ENCODE measurements at regions not wholly inside any gene's neighbourhood (a gene's known extent, or its start where the extent isn't known, plus 50 kb on each side); places are given as distances from the start of the nearest gene placed in this dataset.
"Not testable (repeated sequence)": the region's sequence is repeated elsewhere in the genome, so short reads cannot be mapped to it uniquely, and the experiment has no call there.

DNA sequence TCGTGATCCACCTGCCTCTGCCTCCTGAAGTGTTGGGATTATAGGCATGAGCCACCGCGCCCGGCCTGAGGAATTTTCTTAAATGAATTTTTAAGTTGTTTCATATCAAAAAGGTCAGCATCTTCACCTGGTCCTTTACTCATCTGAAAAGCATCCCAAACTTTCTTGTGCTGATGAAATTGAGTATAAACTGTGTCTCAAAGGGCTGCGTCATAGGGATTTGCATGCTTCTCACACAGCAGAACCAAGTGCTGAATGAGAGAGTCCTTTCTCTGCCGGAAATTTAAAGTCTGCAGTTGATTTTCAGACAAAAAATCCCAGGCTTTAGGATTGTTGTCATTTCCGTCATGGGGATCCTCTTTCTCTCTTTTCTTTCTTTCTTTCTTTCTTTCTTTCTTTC, 200.5 kb upstream of the PLGLB1 start:
- POLR2A ChIA-PET; H3K27ac ChIP-seq (ENCODE audit: extremely low read depth, low read depth, low read length); H3K4me1 ChIP-seq (ENCODE audit: control insufficient read depth, insufficient read depth, low read length); CTCF ChIA-PET; H3K4me3 ChIP-seq (ENCODE audit: low read depth, low read length); H3K9me3 ChIP-seq (ENCODE audit: control insufficient read depth, insufficient read depth, low read depth, low read length); H3K36me3 ChIP-seq (ENCODE audit: control insufficient read depth in 2 of 2, insufficient read depth in 1 of 2, low read length in 2 of 2): not testable (repeated sequence)

GRCh38 chr2:87223873-87224272, 202.2 kb upstream of the PLGLB1 start:
- H3K27ac ChIP-seq (ENCODE audit: extremely low read depth, low read depth, low read length); CTCF ChIA-PET; H3K9me3 ChIP-seq (ENCODE audit: control insufficient read depth, insufficient read depth, low read depth, low read length); H3K4me1 ChIP-seq (ENCODE audit: control insufficient read depth, insufficient read depth, low read length); H3K36me3 ChIP-seq (ENCODE audit: control insufficient read depth in 2 of 2, insufficient read depth in 1 of 2, low read length in 2 of 2); H3K4me3 ChIP-seq (ENCODE audit: low read depth, low read length); POLR2A ChIA-PET: not testable (repeated sequence)

- H3K4me3 ChIP-seq (ENCODE audit: low read depth, low read length); H3K27ac ChIP-seq (ENCODE audit: extremely low read depth, low read depth, low read length); POLR2A ChIA-PET; CTCF ChIA-PET; H3K36me3 ChIP-seq (ENCODE audit: control insufficient read depth in 2 of 2, insufficient read depth in 1 of 2, low read length in 2 of 2); H3K4me1 ChIP-seq (ENCODE audit: control insufficient read depth, insufficient read depth, low read length); H3K9me3 ChIP-seq (ENCODE audit: control insufficient read depth, insufficient read depth, low read depth, low read length): not testable (repeated sequence)
Measured at GRCh38 chr2:87229091-87229689, 207.5 kb upstream of the PLGLB1 start.

DNA sequence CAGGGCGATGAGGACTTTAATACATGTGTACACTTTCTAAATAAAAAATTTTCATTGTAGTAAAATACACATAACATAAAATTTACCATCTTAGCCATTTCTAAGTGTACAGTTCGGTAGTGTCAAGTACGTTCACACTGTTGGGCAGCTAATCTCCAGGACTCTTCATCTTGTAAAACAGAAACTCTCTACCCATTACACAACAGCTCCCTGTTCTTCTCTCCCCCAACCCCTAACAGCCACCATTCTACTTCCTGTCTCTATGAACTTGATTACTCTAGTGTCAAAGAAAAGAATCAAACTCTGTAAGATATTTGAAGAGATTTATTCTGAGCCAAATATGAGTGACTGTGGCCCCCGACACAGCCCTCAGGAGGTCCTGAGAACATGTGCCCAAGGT, 208.3 kb upstream of the PLGLB1 start:
- POLR2A ChIA-PET, CTCF ChIA-PET: not testable (repeated sequence)

GRCh38 chr2:87235333-87235981, 213.8 kb upstream of the PLGLB1 start:
- POLR2A ChIA-PET; H3K27ac ChIP-seq (ENCODE audit: extremely low read depth, low read depth, low read length); H3K4me3 ChIP-seq (ENCODE audit: low read depth, low read length); H3K36me3 ChIP-seq (ENCODE audit: control insufficient read depth in 2 of 2, insufficient read depth in 1 of 2, low read length in 2 of 2); H3K9me3 ChIP-seq (ENCODE audit: control insufficient read depth, insufficient read depth, low read depth, low read length); H3K4me1 ChIP-seq (ENCODE audit: control insufficient read depth, insufficient read depth, low read length); CTCF ChIA-PET: not testable (repeated sequence)

More for the DNA sequence above, 208.3 kb upstream of the PLGLB1 start:
- not testable (repeated sequence) for H3K27ac ChIP-seq (ENCODE audit: extremely low read depth, low read depth, low read length); H3K36me3 ChIP-seq (ENCODE audit: control insufficient read depth in 2 of 2, insufficient read depth in 1 of 2, low read length in 2 of 2); H3K4me1 ChIP-seq (ENCODE audit: control insufficient read depth, insufficient read depth, low read length); H3K4me3 ChIP-seq (ENCODE audit: low read depth, low read length); H3K9me3 ChIP-seq (ENCODE audit: control insufficient read depth, insufficient read depth, low read depth, low read length)

DNA sequence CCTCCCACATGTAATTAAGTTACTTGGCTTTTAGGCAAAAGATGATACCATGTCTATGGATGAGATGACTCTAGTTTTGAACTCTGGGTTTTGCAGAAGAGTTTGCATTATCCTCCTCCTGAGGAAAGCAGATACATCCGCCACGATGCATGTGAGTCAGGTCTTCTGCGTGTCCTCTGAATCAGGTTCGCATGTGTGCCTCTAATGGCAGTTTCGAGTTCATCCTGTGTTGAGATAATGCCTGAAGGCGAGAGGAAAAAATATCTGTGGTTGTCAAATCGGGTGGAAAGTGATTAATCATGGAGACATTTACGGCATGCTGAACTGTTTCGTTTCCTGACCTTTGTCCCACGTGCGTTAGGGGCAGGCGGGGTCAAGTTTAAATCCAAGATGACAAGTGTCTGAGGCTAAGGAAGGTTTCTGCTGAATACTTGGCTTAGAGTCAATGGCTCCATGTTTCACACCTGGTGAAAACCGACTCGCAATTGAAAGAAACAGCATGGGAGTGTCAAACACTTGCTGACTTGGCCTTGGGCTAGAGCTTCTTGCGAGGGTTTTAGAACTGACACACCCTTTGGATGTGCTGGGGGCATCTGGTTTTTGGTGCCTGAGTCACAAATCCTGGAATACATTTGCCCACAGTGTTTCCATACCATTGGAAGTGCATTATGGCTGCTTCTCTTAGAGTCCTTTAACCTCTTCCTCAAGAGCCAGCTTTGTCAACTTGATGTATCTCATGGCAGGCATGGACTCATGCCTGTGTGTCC, 216.1 kb upstream of the PLGLB1 start:
- CTCF ChIA-PET; H3K36me3 ChIP-seq (ENCODE audit: control insufficient read depth in 2 of 2, insufficient read depth in 1 of 2, low read length in 2 of 2); H3K4me1 ChIP-seq (ENCODE audit: control insufficient read depth, insufficient read depth, low read length); H3K27ac ChIP-seq (ENCODE audit: extremely low read depth, low read depth, low read length); POLR2A ChIA-PET; H3K4me3 ChIP-seq (ENCODE audit: low read depth, low read length); H3K9me3 ChIP-seq (ENCODE audit: control insufficient read depth, insufficient read depth, low read depth, low read length): not testable (repeated sequence)

DNA sequence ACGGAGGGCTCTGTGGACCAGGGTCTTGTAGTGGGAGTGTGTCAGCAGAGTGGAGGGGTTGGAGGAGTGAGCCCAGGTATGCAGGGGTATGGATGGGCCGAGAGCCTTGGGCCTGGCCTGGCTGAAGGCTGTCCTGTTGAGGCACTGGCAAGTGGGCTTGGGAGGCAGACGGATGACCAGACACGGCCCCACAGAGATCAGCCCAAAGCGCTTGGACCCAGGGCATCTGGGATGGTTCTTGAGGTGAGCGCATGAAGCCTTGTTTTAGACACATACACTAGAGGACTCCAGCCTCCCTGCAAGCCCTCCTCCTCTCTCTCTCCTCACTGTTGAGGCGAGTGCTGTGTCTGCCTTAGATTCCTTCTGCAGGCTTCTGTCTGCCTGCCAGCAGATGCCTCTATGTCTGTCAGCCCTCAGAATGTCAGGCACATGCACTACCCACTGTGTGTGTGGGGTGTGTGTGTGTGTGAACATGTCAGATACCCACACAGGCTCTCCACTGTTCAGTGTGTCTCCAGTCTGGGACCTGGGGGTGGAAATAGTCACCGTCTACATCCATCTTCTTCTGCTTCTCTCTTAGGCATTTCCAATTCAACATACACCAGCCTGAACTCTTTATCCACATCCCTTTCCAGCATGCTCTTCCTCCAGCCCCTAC, 218.0 kb upstream of the PLGLB1 start:
- H3K4me1 ChIP-seq (ENCODE audit: control insufficient read depth, insufficient read depth, low read length); H3K27ac ChIP-seq (ENCODE audit: extremely low read depth, low read depth, low read length); H3K4me3 ChIP-seq (ENCODE audit: low read depth, low read length); CTCF ChIA-PET; POLR2A ChIA-PET; H3K36me3 ChIP-seq (ENCODE audit: control insufficient read depth in 2 of 2, insufficient read depth in 1 of 2, low read length in 2 of 2); H3K9me3 ChIP-seq (ENCODE audit: control insufficient read depth, insufficient read depth, low read depth, low read length): not testable (repeated sequence)
